Smooth muscle cell (in vitro differentiated cells): ENCODE measurements at regions not wholly inside any gene's neighbourhood (a gene's known extent, or its start where the extent isn't known, plus 50 kb on each side); places are given as distances from the start of the nearest gene placed in this dataset.

Experiments used
- DNase-seq: peaks from one replicate; lab custom pipeline; 2025; ENCODE audit not compliant: unreplicated experiment; lab: John Stamatoyannopoulos, UW
- H2AFZ ChIP-seq: fragments of 200-600 bp; sonication (generic); 2 replicates; pipeline ENCODE4 v1.6.0; 2016; ENCODE audit warnings: antibody characterized with exemption, low read depth, mild to moderate bottlenecking
- H3F3A ChIP-seq: fragments of 200-600 bp; sonication (generic); 2 replicates; pipeline ENCODE4 v1.6.0; 2017; ENCODE audit warnings: antibody characterized with exemption, low read depth
- H3K27ac ChIP-seq: fragments of 200-600 bp; sonication (generic); 2 replicates; pipeline ENCODE4 v1.5.1; 2016; ENCODE audit warnings: low read depth, mild to moderate bottlenecking
- H3K27me3 ChIP-seq: fragments of 200-600 bp; sonication (generic); 2 replicates; pipeline ENCODE4 v1.6.1; 2016; ENCODE audit warnings: low read depth, mild to moderate bottlenecking
- H3K36me3 ChIP-seq: fragments of 200-600 bp; sonication (generic); 2 replicates; pipeline ENCODE4 v1.5.1; 2016; ENCODE audit warnings: low read depth
- H3K4me1 ChIP-seq: fragments of 200-600 bp; sonication (generic); 2 replicates; pipeline ENCODE4 v1.5.1; 2016; ENCODE audit warnings: low read depth
- H3K4me2 ChIP-seq: fragments of 200-600 bp; sonication (generic); 2 replicates; pipeline ENCODE4 v1.6.0; 2016; ENCODE audit warnings: mild to moderate bottlenecking
- H3K4me3 ChIP-seq: fragments of 200-600 bp; sonication (generic); 2 replicates; pipeline ENCODE4 v1.5.1; 2016; ENCODE audit warnings: mild to moderate bottlenecking
- H3K79me2 ChIP-seq: fragments of 200-600 bp; sonication (generic); 2 replicates; pipeline ENCODE4 v1.6.0; 2016; ENCODE audit warnings: low read depth, mild to moderate bottlenecking
- H3K9ac ChIP-seq: fragments of 200-600 bp; sonication (generic); 2 replicates; pipeline ENCODE4 v1.6.0; 2016; ENCODE audit warnings: low read depth
- H3K9me3 ChIP-seq: fragments of 200-600 bp; sonication (generic); replicated peaks from 2 replicates; pipeline ENCODE4 v1.5.1; 2016; ENCODE audit warnings: low read depth
- H4K20me1 ChIP-seq: fragments of 200-600 bp; sonication (generic); 2 replicates; pipeline ENCODE4 v1.6.0; 2016; ENCODE audit warnings: low read depth
- CTCF ChIP-seq: fragments of 200-600 bp; sonication (generic); IDR thresholded peaks from 2 replicates; pipeline ENCODE4 v1.5.1; 2017; ENCODE audit warnings: borderline replicate concordance, mild to moderate bottlenecking, antibody characterized with exemption; ENCODE audit not compliant: insufficient read depth, poor library complexity, severe bottlenecking
- WGBS: methylation state at CpG from one replicate; pipeline ENCODE4 v1.1.7; 2016; ENCODE audit warnings: low lambda C conversion rate; 5-methylcytosine and 5-hydroxymethylcytosine counted together

DNA sequence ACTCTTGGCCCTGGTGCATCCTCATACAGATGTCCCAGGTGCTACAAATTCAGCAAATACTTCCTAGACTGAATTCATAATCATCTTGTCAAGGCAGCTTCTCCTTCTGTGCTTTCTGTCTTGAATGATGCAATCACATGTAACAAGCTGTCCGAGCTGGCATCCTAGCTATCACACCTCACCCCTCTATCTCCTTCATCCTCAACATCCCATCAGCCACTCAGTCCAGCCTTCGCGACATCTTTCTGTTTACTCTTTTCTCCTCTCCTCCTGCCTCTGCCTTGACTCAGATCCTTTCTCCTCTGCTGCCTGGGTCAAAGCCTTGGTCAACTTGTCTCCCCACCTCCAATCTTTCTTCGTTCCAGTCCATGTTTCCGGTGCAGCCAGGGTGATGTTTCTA, 240.4 kb upstream of the CELF2 start:
- Histone ChIP-seq H2AFZ (no peak overlapping the region), H3K4me1 (no peaks in the 10 kb centered on the region), H3K4me2 (no peak overlapping the region), H3K9ac (no peak overlapping the region), H3K79me2 (no peaks in the 10 kb centered on the region), H3K27ac (no peak overlapping the region), H3F3A (no peaks in the 10 kb centered on the region), H4K20me1 (no peaks in the 10 kb centered on the region), H3K27me3 (no peaks in the 10 kb centered on the region), H3K4me3 (no peak overlapping the region), H3K9me3 (no peaks in the 10 kb centered on the region), H3K36me3 (no peaks in the 10 kb centered on the region)
- no peak for DNase-seq
- TF ChIP-seq CTCF = no peak
- 93% methylated on average over 5 of the region's 5 CpGs for WGBS

GRCh38 chr10:10777723-10778122, 239.9 kb upstream of the CELF2 start:
- Histone ChIP-seq H3K9me3 (no peaks in the 10 kb centered on the region), H3K27me3 (no peaks in the 10 kb centered on the region), H2AFZ (no peak overlapping the region), H3K4me2 (no peak overlapping the region), H3K9ac (no peak overlapping the region), H3K4me1 (no peaks in the 10 kb centered on the region), H3K79me2 (no peaks in the 10 kb centered on the region), H3K4me3 (no peak overlapping the region), H4K20me1 (no peaks in the 10 kb centered on the region), H3F3A (no peaks in the 10 kb centered on the region), H3K36me3 (no peaks in the 10 kb centered on the region), H3K27ac (no peak overlapping the region)
- TF ChIP-seq CTCF = no peak
- no peak for DNase-seq
- 90% methylated on average over 5 of the region's 5 CpGs for WGBS

GRCh38 chr10:10778959-10779358, 238.7 kb upstream of the CELF2 start:
- Histone ChIP-seq H3K9me3 (no peaks in the 10 kb centered on the region), H3K9ac (no peak overlapping the region), H4K20me1 (no peaks in the 10 kb centered on the region), H3K4me1 (no peaks in the 10 kb centered on the region), H3K79me2 (no peaks in the 10 kb centered on the region), H3K27ac (no peak overlapping the region), H3K4me2 (no peak overlapping the region), H3F3A (no peaks in the 10 kb centered on the region), H3K27me3 (no peaks in the 10 kb centered on the region), H2AFZ (no peak overlapping the region), H3K36me3 (no peaks in the 10 kb centered on the region), H3K4me3 (no peak overlapping the region)
- DNase-seq = no peak
- WGBS = 89% methylated on average over 2 of the region's 2 CpGs
- TF ChIP-seq CTCF = no peak

GRCh38 chr10:10779511-10779910, 238.2 kb upstream of the CELF2 start:
- Histone ChIP-seq H3K79me2 (no peaks in the 10 kb centered on the region), H4K20me1 (no peaks in the 10 kb centered on the region), H3K4me1 (no peaks in the 10 kb centered on the region), H3K36me3 (no peaks in the 10 kb centered on the region), H3F3A (no peaks in the 10 kb centered on the region), H3K9ac (no peak overlapping the region), H2AFZ (no peak overlapping the region), H3K27ac (no peak overlapping the region), H3K4me2 (no peak overlapping the region), H3K9me3 (no peaks in the 10 kb centered on the region), H3K4me3 (no peak overlapping the region), H3K27me3 (no peaks in the 10 kb centered on the region)
- no peak for DNase-seq
- 95% methylated on average over 3 of the region's 3 CpGs for WGBS
- no peak for TF ChIP-seq CTCF
